DMS79 (cell line): ENCODE measurements at regions not wholly inside any gene's neighbourhood (a gene's known extent, or its start where the extent isn't known, plus 50 kb on each side); places are given as distances from the start of the nearest gene placed in this dataset.

Source experiments
- DNase-seq: peaks from one replicate; lab custom pipeline; 2025; lab: John Stamatoyannopoulos, UW

GRCh38 chr15:100783760-100784492, 95.7 kb upstream of the ALDH1A3 start:
- no peak for DNase-seq

- DNase-seq, result no peak
These were observed 95.0 kb upstream of the ALDH1A3 start for GRCh38 chr15:100784493-100785180.

GRCh38 chr15:100785181-100786138, 94.2 kb upstream of the ALDH1A3 start:
- no peak for DNase-seq

GRCh38 chr15:100786139-100786531, 93.5 kb upstream of the ALDH1A3 start:
- no peak for DNase-seq

GRCh38 chr15:100786901-100787566, 92.6 kb upstream of the ALDH1A3 start:
- DNase-seq, result no peak

GRCh38 chr15:100787567-100788417, 91.8 kb upstream of the ALDH1A3 start:
- DNase-seq, result no peak

- DNase-seq, result no peak
These were observed 91.1 kb upstream of the ALDH1A3 start for GRCh38 chr15:100788418-100789105.

GRCh38 chr15:100790786-100791265, 88.8 kb upstream of the ALDH1A3 start:
- no peak for DNase-seq

GRCh38 chr15:100794008-100794407, 85.6 kb upstream of the ALDH1A3 start:
- DNase-seq, result no peak

GRCh38 chr15:100801256-100801900, 78.3 kb upstream of the ALDH1A3 start:
- DNase-seq, result no peak

GRCh38 chr15:100802421-100803170, 77.0 kb upstream of the ALDH1A3 start:
- no peak for DNase-seq

- no peak for DNase-seq
These were observed 76.5 kb upstream of the ALDH1A3 start for GRCh38 chr15:100803171-100803440.

- DNase-seq, result no peak
These were observed 73.5 kb upstream of the ALDH1A3 start for GRCh38 chr15:100806157-100806556.

- DNase-seq, result no peak
These were observed 72.6 kb upstream of the ALDH1A3 start for GRCh38 chr15:100807028-100807427.

- no peak for DNase-seq
These were observed 70.9 kb upstream of the ALDH1A3 start for GRCh38 chr15:100808691-100809090.

GRCh38 chr15:100809151-100809550, 70.5 kb upstream of the ALDH1A3 start:
- DNase-seq, result no peak

GRCh38 chr15:100809587-100809986, 70.0 kb upstream of the ALDH1A3 start:
- no peak for DNase-seq

- DNase-seq, result no peak
These were observed 69.4 kb upstream of the ALDH1A3 start for GRCh38 chr15:100810229-100810628.

- DNase-seq, result no peak
These were observed 68.8 kb upstream of the ALDH1A3 start for GRCh38 chr15:100810831-100811230.
